GM12878 (cell line): ENCODE measurements at regions not wholly inside any gene's neighbourhood (a gene's known extent, or its start where the extent isn't known, plus 50 kb on each side); places are given as distances from the start of the nearest gene placed in this dataset.

Source experiments
- ATAC-seq: fragments of 200-7000 bp; cut with Tn5 transposase; 3 replicates; pipeline ENCODE4 v1.9.1; 2020; ENCODE audit warnings: mild to moderate bottlenecking, moderate library complexity
- BruUV-seq: library from RNA; stranded (reverse); fragments of 400-500 nt; replicated peaks from 2 replicates; lab custom pipeline; 2021; lab: Mats Ljungman, UMichigan
- CTCF ChIA-PET: fragments of 300-600 bp; sonication (Branson Sonifier 250); formaldehyde crosslinking; extraction: SDS; loops from one replicate; lab custom pipeline; 2021; ENCODE audit warnings: inconsistent platforms; lab: Yijun Ruan, JAX
- POLR2A ChIA-PET: fragments of 350-600 bp; formaldehyde crosslinking; extraction: SDS; loops from one replicate; lab custom pipeline; 2021; ENCODE audit warnings: inconsistent platforms; lab: Charles Lee
- RAD21 ChIA-PET: fragments of 300-600 bp; sonication (Branson Sonifier 250); formaldehyde crosslinking; loops from one replicate; lab custom pipeline; 2023; ENCODE audit warnings: antibody characterized with exemption; ENCODE audit not compliant: unreplicated experiment; lab: Charles Lee
- SMC1A ChIA-PET: fragments of 300-600 bp; sonication (Branson Sonifier 250); formaldehyde crosslinking; loops from one replicate; lab custom pipeline; 2023; ENCODE audit not compliant: unreplicated experiment, uncharacterized antibody; lab: Charles Lee
- DNase-seq: peaks from one replicate; pipeline ENCODE4 v3.0.0-alpha.2; 2011; ENCODE audit warnings: low read depth, low spot score
- FAIRE-seq: peaks from 3 replicates; lab custom pipeline; 2011; peaks lifted over from hg19 to GRCh38; lab: Jason Lieb, UNC
- H2AFZ ChIP-seq: 2 replicates; pipeline ENCODE4 v1.6.0; 2011; ENCODE audit warnings: low read depth, low read length, control low read depth; ENCODE audit not compliant: control insufficient read depth
- H3K27ac ChIP-seq: 2 replicates; pipeline ENCODE4 v1.5.1; 2011; ENCODE audit warnings: control low read depth; ENCODE audit not compliant: control insufficient read depth, insufficient read depth
- H3K27me3 ChIP-seq, 2 experiments: replicated peaks in 1 of 2; 2 replicates each; pipeline versions ENCODE4 v1.6.0 to v1.6.1; 2011; ENCODE audit warnings: low read length in 1 of 2; ENCODE audit not compliant: control insufficient read depth in 2 of 2, insufficient read depth in 2 of 2
- H3K36me3 ChIP-seq, 2 experiments: 2 replicates each; pipeline ENCODE4 v1.5.1; 2011; ENCODE audit warnings: low read length in 1 of 2; ENCODE audit not compliant: control insufficient read depth in 2 of 2, insufficient read depth in 2 of 2
- H3K4me1 ChIP-seq: 2 replicates; pipeline ENCODE4 v1.6.1; 2011; ENCODE audit warnings: mild to moderate bottlenecking, low read length, moderate library complexity, mixed read lengths; ENCODE audit not compliant: control insufficient read depth, insufficient read depth
- H3K4me2 ChIP-seq: 2 replicates; pipeline ENCODE4 v1.6.0; 2011; ENCODE audit warnings: control low read depth; ENCODE audit not compliant: control insufficient read depth, insufficient read depth
- H3K4me3 ChIP-seq: fragments of 200-600 bp; sonication (generic); 2 replicates; pipeline ENCODE4 v1.5.1; 2016
- H3K79me2 ChIP-seq: 2 replicates; pipeline ENCODE4 v1.6.0; 2011; ENCODE audit warnings: low read length; ENCODE audit not compliant: control insufficient read depth, insufficient read depth
- H3K9ac ChIP-seq: 2 replicates; pipeline ENCODE4 v1.8.0; 2011; ENCODE audit warnings: low read length, control low read depth, mixed read lengths; ENCODE audit not compliant: control insufficient read depth, insufficient read depth
- H3K9me3 ChIP-seq: replicated peaks from 3 replicates; pipeline ENCODE4 v1.5.1; 2011; ENCODE audit warnings: mild to moderate bottlenecking, low read length; ENCODE audit not compliant: control insufficient read depth, insufficient read depth
- H4K20me1 ChIP-seq: 2 replicates; pipeline ENCODE4 v1.6.0; 2011; ENCODE audit not compliant: control insufficient read depth, insufficient read depth
- CEBPB ChIP-seq, 2 experiments: fragments of 150-350 bp in 1 of 2; IDR thresholded peaks; 2 replicates each; pipeline ENCODE4 v1.6.1; 2012 to 2014; ENCODE audit warnings: low read depth in 2 of 2, low read length in 2 of 2, borderline replicate concordance in 1 of 2, inconsistent platforms in 1 of 2
- FOXK2 ChIP-seq: fragments of 450-650 bp; IDR thresholded peaks from 2 replicates; pipeline ENCODE4 v1.6.1; 2017; ENCODE audit warnings: mild to moderate bottlenecking, moderate library complexity
- PAX8 ChIP-seq: fragments of 450-650 bp; IDR thresholded peaks from 2 replicates; pipeline ENCODE4 v1.6.1; 2017; ENCODE audit warnings: mild to moderate bottlenecking, moderate library complexity
- SMC3 ChIP-seq: IDR thresholded peaks from 2 replicates; pipeline ENCODE4 v1.6.1; 2011; ENCODE audit warnings: low read length, improper control_type of control experiment, borderline replicate concordance
- TCF12 ChIP-seq: IDR thresholded peaks from 2 replicates; pipeline ENCODE4 v1.6.1; 2011; ENCODE audit warnings: low read depth, mild to moderate bottlenecking, low read length
- YBX1 ChIP-seq: fragments of 450-650 bp; IDR thresholded peaks from 2 replicates; pipeline ENCODE4 v1.6.1; 2016; ENCODE audit warnings: antibody characterized with exemption
- ZNF384 ChIP-seq: IDR thresholded peaks from 2 replicates; pipeline ENCODE4 v1.6.1; 2012; ENCODE audit warnings: low read depth, mild to moderate bottlenecking, low read length, improper control_type of control experiment, borderline replicate concordance
- ZZZ3 ChIP-seq: IDR thresholded peaks from 2 replicates; pipeline ENCODE4 v1.6.1; 2011; ENCODE audit warnings: low read depth; ENCODE audit not compliant: control insufficient read depth, insufficient read length
- WGBS: methylation state at CpG from one replicate; pipeline ENCODE4 v1.1.6; 2016; ENCODE audit warnings: low lambda C conversion rate; ENCODE audit not compliant: insufficient replicate concordance, insufficient coverage; ENCODE audit errors: missing lambda C conversion rate; 5-methylcytosine and 5-hydroxymethylcytosine counted together
- in situ Hi-C: fragments of 300-500 bp; cut with MboI; formaldehyde crosslinking; loops from 9 replicates; pipeline ENCODE4 v1.14.3; 2018; ENCODE audit warnings: mixed read lengths
- intact Hi-C: fragments of 100-400 bp; cut with micrococcal nuclease; formaldehyde crosslinking; loops from one replicate; pipeline ENCODE4 v1.14.2; 2022; ENCODE audit not compliant: unreplicated experiment
- TF ChIP-seq, protein P1 (sequence below): IDR thresholded peaks from 2 replicates; pipeline ENCODE4 v1.6.1; 2012; ENCODE audit warnings: low read depth, low read length, improper control_type of control experiment
- TF ChIP-seq, protein P2 (sequence below): fragments of 450-650 bp; IDR thresholded peaks from 2 replicates; pipeline ENCODE4 v1.6.1; 2018; ENCODE audit warnings: mild to moderate bottlenecking, low read depth, moderate library complexity; ENCODE audit not compliant: partially characterized antibody

DNA sequence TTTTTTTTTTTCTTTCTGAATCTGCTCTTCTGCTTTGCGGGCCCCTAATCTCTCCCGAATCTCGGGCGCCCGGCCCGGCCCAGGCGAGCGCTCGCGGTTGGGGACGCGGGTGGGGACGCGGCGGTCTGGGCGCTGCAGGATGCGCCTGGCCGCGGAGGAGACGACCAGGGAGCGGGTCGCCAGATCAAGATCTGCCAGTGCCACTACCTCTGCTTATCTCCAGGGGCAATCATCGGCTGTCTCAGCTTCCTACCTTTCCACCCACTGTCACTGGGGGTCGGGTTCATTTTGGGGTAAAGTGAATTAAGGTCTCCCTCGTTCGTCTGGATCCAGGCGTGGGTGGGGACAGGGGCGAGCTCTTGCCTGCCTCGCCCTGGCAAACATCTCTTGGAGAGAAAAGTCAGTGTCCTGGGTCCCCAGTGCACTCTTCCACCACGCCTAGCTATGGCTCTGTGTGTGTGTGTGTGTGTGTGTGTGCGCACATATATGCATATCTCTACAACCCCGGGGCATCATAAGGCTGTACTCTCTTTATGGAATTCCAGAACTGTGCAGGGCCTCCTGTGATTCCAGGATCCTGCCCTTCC, 422.3 kb downstream of the VRK1 start:
- intact Hi-C loops = no loop called here
- Histone ChIP-seq H3K27ac (no peak overlapping the region), H3K9ac (no peak overlapping the region), H2AFZ (no peak overlapping the region), H3K36me3 (no peaks in the 10 kb centered on the region), H4K20me1 (no peaks in the 10 kb centered on the region), H3K27me3 (peaks cover 0 to 4% of the 10 kb centered on the region in 2 experiments; a peak in 1 of 4 replicates), H3K4me2 (peak overlapping the region; percentile 44; the same call in 1 of the 2 replicates), H3K4me1 (no peaks in the 10 kb centered on the region), H3K4me3 (no peak overlapping the region), H3K9me3 (no peaks in the 10 kb centered on the region; the same call in 2 of the 3 replicates), H3K79me2 (no peaks in the 10 kb centered on the region)
- in situ Hi-C loops = no loop called here
- 48% methylated on average over 30 of the region's 32 CpGs for WGBS
- TF ChIP-seq SMC3 (no peak), CEBPB (IDR thresholded peaks at IDR 0.05; ENCODE audit: borderline replicate concordance in 1 of 2, low read depth in 2 of 2, low read length in 2 of 2) (no peak), ZZZ3 (no peak), ZNF384 (no peak), FOXK2 (no peak), PAX8 (no peak), TCF12 (no peak), YBX1 (no peak)
- TF ChIP-seq, protein P1, sequence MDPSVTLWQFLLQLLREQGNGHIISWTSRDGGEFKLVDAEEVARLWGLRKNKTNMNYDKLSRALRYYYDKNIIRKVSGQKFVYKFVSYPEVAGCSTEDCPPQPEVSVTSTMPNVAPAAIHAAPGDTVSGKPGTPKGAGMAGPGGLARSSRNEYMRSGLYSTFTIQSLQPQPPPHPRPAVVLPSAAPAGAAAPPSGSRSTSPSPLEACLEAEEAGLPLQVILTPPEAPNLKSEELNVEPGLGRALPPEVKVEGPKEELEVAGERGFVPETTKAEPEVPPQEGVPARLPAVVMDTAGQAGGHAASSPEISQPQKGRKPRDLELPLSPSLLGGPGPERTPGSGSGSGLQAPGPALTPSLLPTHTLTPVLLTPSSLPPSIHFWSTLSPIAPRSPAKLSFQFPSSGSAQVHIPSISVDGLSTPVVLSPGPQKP = no peak
- TF ChIP-seq, protein P2, sequence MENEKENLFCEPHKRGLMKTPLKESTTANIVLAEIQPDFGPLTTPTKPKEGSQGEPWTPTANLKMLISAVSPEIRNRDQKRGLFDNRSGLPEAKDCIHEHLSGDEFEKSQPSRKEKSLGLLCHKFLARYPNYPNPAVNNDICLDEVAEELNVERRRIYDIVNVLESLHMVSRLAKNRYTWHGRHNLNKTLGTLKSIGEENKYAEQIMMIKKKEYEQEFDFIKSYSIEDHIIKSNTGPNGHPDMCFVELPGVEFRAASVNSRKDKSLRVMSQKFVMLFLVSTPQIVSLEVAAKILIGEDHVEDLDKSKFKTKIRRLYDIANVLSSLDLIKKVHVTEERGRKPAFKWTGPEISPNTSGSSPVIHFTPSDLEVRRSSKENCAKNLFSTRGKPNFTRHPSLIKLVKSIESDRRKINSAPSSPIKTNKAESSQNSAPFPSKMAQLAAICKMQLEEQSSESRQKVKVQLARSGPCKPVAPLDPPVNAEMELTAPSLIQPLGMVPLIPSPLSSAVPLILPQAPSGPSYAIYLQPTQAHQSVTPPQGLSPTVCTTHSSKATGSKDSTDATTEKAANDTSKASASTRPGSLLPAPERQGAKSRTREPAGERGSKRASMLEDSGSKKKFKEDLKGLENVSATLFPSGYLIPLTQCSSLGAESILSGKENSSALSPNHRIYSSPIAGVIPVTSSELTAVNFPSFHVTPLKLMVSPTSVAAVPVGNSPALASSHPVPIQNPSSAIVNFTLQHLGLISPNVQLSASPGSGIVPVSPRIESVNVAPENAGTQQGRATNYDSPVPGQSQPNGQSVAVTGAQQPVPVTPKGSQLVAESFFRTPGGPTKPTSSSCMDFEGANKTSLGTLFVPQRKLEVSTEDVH = no peak
- SMC1A ChIA-PET = no interaction called here
- FAIRE-seq (no peak), DNase-seq (no peak), ATAC-seq (no peak)
- POLR2A ChIA-PET = no interaction called here
- BruUV-seq = no TSS peak
- CTCF ChIA-PET = interaction anchor here (0.6 kb wide), 1 partner anchor 78 kb away, joined by 3 read pairs; no protein-coding TSS in a partner anchor
- RAD21 ChIA-PET = interaction anchor here (1.1 kb wide), 1 partner anchor 17 kb away, joined by 3 read pairs; no protein-coding TSS in a partner anchor
